B cell (primary cell): ENCODE measurements at regions not wholly inside any gene's neighbourhood (a gene's known extent, or its start where the extent isn't known, plus 50 kb on each side); places are given as distances from the start of the nearest gene placed in this dataset.

ENCODE experiments used
- ATAC-seq: fragments of 200-7000 bp; cut with Tn5 transposase; one replicate; pipeline ENCODE4 v1.10.0; 2021; ENCODE audit warnings: low read depth, mild to moderate bottlenecking, moderate number of reproducible peaks, moderate library complexity
- CTCF ChIA-PET: fragments of 350-600 bp; sonication (Branson Sonifier 250); formaldehyde crosslinking; loops from one replicate; lab custom pipeline; 2021; ENCODE audit warnings: antibody characterized with exemption, inconsistent platforms; lab: Charles Lee
- POLR2A ChIA-PET: fragments of 350-600 bp; sonication (Branson Sonifier 250); formaldehyde crosslinking; loops from one replicate; lab custom pipeline; 2021; ENCODE audit warnings: antibody characterized with exemption; lab: Charles Lee
- DNase-seq: peaks from one replicate; pipeline ENCODE4 v3.0.0; 2013
- H2AFZ ChIP-seq: 2 replicates; pipeline ENCODE4 v1.6.1; 2012; ENCODE audit warnings: mild to moderate bottlenecking, low read depth, low read length; ENCODE audit not compliant: insufficient read depth, poor library complexity, severe bottlenecking
- H3K27ac ChIP-seq, 2 donors: 1 replicate in 1 of 2; 2 replicates in 1 of 2; pipeline ENCODE4 v1.5.1; 2012 to 2013; ENCODE audit warnings: low read length in 2 of 2, mild to moderate bottlenecking in 2 of 2, moderate library complexity in 1 of 2
- H3K27me3 ChIP-seq, 4 experiments: fragments of 200-600 bp in 1 of 4; sonication (generic) in 1 of 4; replicated peaks in 1 of 4; 1 replicate in 2 of 4; 2 replicates in 2 of 4; pipeline versions ENCODE4 v1.6.1 to v1.7.0; 2013 to 2016; ENCODE audit warnings: low read length in 3 of 4, mild to moderate bottlenecking in 2 of 4, mixed read lengths in 1 of 4, moderate library complexity in 1 of 4; ENCODE audit not compliant: insufficient read depth in 4 of 4, control insufficient read depth in 3 of 4; ENCODE audit errors: control extremely low read depth in 1 of 4
- H3K36me3 ChIP-seq, 2 experiments: replicated peaks in 1 of 2; 1 replicate in 1 of 2; 2 replicates in 1 of 2; pipeline versions ENCODE4 v1.6.1 to v1.7.1; 2013; ENCODE audit warnings: low read length in 1 of 2; ENCODE audit not compliant: insufficient read depth in 2 of 2, control insufficient read depth in 1 of 2; ENCODE audit errors: control extremely low read depth in 1 of 2, extremely low read depth in 1 of 2
- H3K4me1 ChIP-seq, 2 donors: fragments of 200-600 bp in 1 of 2; sonication (generic) in 1 of 2; 1 replicate in 1 of 2; 2 replicates in 1 of 2; pipeline versions ENCODE4 v1.5.1 to v1.6.1; 2013 to 2017; ENCODE audit warnings: low read length in 2 of 2; ENCODE audit not compliant: control insufficient read depth in 2 of 2, insufficient read depth in 2 of 2
- H3K4me2 ChIP-seq: replicated peaks from 2 replicates; pipeline ENCODE3; 2012; ENCODE audit warnings: mild to moderate bottlenecking, low read depth, low read length; ENCODE audit not compliant: poor library complexity, severe bottlenecking
- H3K4me3 ChIP-seq, 5 experiments: fragments of 200-600 bp in 1 of 5; sonication (generic) in 1 of 5; 1 replicate in 3 of 5; 2 replicates in 2 of 5; pipeline versions ENCODE4 v1.5.1 to v1.7.0; 2011 to 2016; ENCODE audit warnings: low read length in 4 of 5, mild to moderate bottlenecking in 4 of 5, low read depth in 2 of 5, control low read depth in 1 of 5, moderate library complexity in 1 of 5; ENCODE audit not compliant: insufficient read depth in 1 of 5; ENCODE audit errors: control extremely low read depth in 1 of 5, extremely low read depth in 1 of 5
- H3K79me2 ChIP-seq: fragments of 200-600 bp; sonication (generic); one replicate; pipeline ENCODE4 v1.6.0; 2016; ENCODE audit warnings: low read length; ENCODE audit not compliant: control insufficient read depth, insufficient read depth
- H3K9ac ChIP-seq: fragments of 200-600 bp; sonication (generic); 2 replicates; pipeline ENCODE4 v1.6.1; 2017; ENCODE audit warnings: mild to moderate bottlenecking, low read length, moderate library complexity
- H3K9me3 ChIP-seq, 3 donors: one replicate each; pipeline versions ENCODE4 v1.6.1 to v1.7.1; 2013; ENCODE audit warnings: low read length in 2 of 3; ENCODE audit not compliant: control insufficient read depth in 2 of 3, insufficient read depth in 1 of 3; ENCODE audit errors: control extremely low read depth in 1 of 3
- H4K20me1 ChIP-seq: 2 replicates; pipeline ENCODE4 v1.6.0; 2012; ENCODE audit warnings: mild to moderate bottlenecking, low read length; ENCODE audit not compliant: insufficient read depth, control insufficient read depth, poor library complexity, severe bottlenecking
- H3K27ac Mint-ChIP-seq: one replicate; pipeline ENCODE4 v1.8.0; 2021; ENCODE audit warnings: mixed read lengths
- H3K27me3 Mint-ChIP-seq: one replicate; pipeline ENCODE4 v1.8.0; 2021; ENCODE audit warnings: mixed read lengths
- H3K4me1 Mint-ChIP-seq: one replicate; pipeline ENCODE4 v1.8.0; 2021; ENCODE audit warnings: mixed read lengths
- H3K4me3 Mint-ChIP-seq: one replicate; pipeline ENCODE4 v1.8.0; 2021; ENCODE audit warnings: mixed read lengths
- H3K9me3 Mint-ChIP-seq: one replicate; pipeline ENCODE4 v1.8.0; 2022; ENCODE audit warnings: mixed read lengths; ENCODE audit not compliant: insufficient read depth
- EZH2 ChIP-seq: IDR thresholded peaks from 2 replicates; pipeline ENCODE4 v1.6.1; 2012; ENCODE audit warnings: borderline replicate concordance, low read depth, mild to moderate bottlenecking, moderate library complexity, low read length; ENCODE audit not compliant: insufficient read depth, poor library complexity, severe bottlenecking
- WGBS: methylation state at CpG from one replicate; pipeline ENCODE4 v1.1.5; 2013; ENCODE audit warnings: missing lambda C conversion rate; ENCODE audit not compliant: insufficient coverage; 5-methylcytosine and 5-hydroxymethylcytosine counted together
- intact Hi-C: fragments of 100-400 bp; cut with micrococcal nuclease; formaldehyde crosslinking; loops from one replicate; pipeline ENCODE4 v1.10.0; 2022
- TF ChIP-seq, protein P1 (sequence below): fragments of 200-600 bp; IDR thresholded peaks from one replicate; pipeline ENCODE4 v1.8.0; 2022; ENCODE audit warnings: antibody characterized with exemption, mild to moderate bottlenecking

DNA sequence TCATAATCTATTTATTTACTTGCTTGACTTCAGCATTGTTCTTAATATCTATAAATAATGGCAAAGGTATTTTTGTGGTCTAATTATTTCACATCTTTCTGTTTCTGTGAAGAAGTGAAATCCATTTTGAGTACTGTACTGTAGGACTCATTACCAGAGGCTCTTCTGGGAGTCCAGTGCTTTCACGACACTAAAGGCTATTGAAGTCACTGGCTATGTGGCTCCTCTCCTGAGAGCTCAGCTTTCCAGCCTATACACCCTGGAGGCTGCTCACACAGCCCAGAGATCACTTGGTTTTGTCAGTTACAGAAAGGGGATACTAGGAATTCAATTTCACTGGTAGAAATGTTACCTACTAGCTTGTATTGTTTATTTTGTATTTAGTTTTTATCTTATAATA, 547.3 kb downstream of the TAF11L14 start:
- intact Hi-C loops, result no loop called here
- WGBS, result 90% methylated on average over 1 of the region's 1 CpG

DNA sequence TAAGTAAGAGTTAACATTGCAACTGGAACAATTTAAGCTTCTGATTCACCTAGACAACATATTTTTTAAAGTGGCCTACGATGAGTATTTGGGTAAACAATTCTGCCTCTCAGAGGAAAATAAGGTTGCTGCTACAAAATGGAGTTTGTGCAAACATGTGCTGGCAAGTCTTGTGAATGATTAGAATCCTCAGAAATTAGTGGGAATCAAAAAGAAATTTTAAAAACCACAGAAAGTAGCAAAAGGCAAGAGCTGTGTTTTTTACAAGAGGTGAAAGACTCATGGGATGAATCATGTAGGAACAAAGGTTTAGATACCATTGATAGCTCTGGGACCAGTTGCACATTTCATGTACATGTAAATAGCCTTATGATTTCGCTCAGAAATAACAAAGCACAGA, 561.6 kb downstream of the TAF11L14 start:
- H3K4me1 ChIP-seq, result no peaks in the 10 kb centered on the region
- H3K27me3 ChIP-seq, result no peaks in the 10 kb centered on the region
- ATAC-seq, result no peak
- no CpG with 5 or more reads among the region's 2 CpGs for WGBS
- H3K4me1 Mint-ChIP-seq, result no peaks in the 10 kb centered on the region
- no peaks in the 10 kb centered on the region for H4K20me1 ChIP-seq
- no peak overlapping the region for H3K27ac ChIP-seq
- peaks cover 4% of the 10 kb centered on the region for H3K9me3 Mint-ChIP-seq
- ChIA-PET POLR2A (no interaction called here), CTCF (no interaction called here)
- no peaks in the 10 kb centered on the region for H3K79me2 ChIP-seq
- no peak overlapping the region for H3K4me3 Mint-ChIP-seq
- no peak overlapping the region for H2AFZ ChIP-seq
- no peak for DNase-seq
- no peak overlapping the region for H3K9ac ChIP-seq
- H3K4me2 ChIP-seq, result no peak overlapping the region
- no peak overlapping the region for H3K4me3 ChIP-seq
- peaks cover 0 to 8% (median 0%) of the 10 kb centered on the region in 3 donors for H3K9me3 ChIP-seq
- H3K27me3 Mint-ChIP-seq, result no peaks in the 10 kb centered on the region
- no peaks in the 10 kb centered on the region for H3K36me3 ChIP-seq
- TF ChIP-seq, protein P1, sequence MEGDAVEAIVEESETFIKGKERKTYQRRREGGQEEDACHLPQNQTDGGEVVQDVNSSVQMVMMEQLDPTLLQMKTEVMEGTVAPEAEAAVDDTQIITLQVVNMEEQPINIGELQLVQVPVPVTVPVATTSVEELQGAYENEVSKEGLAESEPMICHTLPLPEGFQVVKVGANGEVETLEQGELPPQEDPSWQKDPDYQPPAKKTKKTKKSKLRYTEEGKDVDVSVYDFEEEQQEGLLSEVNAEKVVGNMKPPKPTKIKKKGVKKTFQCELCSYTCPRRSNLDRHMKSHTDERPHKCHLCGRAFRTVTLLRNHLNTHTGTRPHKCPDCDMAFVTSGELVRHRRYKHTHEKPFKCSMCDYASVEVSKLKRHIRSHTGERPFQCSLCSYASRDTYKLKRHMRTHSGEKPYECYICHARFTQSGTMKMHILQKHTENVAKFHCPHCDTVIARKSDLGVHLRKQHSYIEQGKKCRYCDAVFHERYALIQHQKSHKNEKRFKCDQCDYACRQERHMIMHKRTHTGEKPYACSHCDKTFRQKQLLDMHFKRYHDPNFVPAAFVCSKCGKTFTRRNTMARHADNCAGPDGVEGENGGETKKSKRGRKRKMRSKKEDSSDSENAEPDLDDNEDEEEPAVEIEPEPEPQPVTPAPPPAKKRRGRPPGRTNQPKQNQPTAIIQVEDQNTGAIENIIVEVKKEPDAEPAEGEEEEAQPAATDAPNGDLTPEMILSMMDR, result no peak
- no peak for TF ChIP-seq EZH2
- H3K27ac Mint-ChIP-seq, result no peak overlapping the region
- intact Hi-C loops, result no loop called here

More for the DNA sequence above, 547.3 kb downstream of the TAF11L14 start:
- Histone ChIP-seq H3K79me2 (no peaks in the 10 kb centered on the region), H2AFZ (no peak overlapping the region), H3K36me3 (no peaks in the 10 kb centered on the region), H3K4me3 (no peak overlapping the region), H3K27me3 (no peaks in the 10 kb centered on the region), H3K9ac (no peak overlapping the region), H3K9me3 (no peaks in the 10 kb centered on the region), H3K27ac (no peak overlapping the region), H3K4me1 (no peaks in the 10 kb centered on the region), H4K20me1 (no peaks in the 10 kb centered on the region), H3K4me2 (no peak overlapping the region)
- Mint-ChIP-seq H3K4me1 (no peaks in the 10 kb centered on the region), H3K27ac (no peak overlapping the region), H3K4me3 (no peak overlapping the region), H3K27me3 (no peaks in the 10 kb centered on the region), H3K9me3 (peaks cover 5% of the 10 kb centered on the region)
- TF ChIP-seq EZH2, result no peak
- TF ChIP-seq, protein P1, result no peak
- ChIA-PET CTCF (no interaction called here), POLR2A (no interaction called here)
- no peak for DNase-seq
- no peak for ATAC-seq
